Fibroblast of lung (primary cell): ENCODE measurements at regions not wholly inside any gene's neighbourhood (a gene's known extent, or its start where the extent isn't known, plus 50 kb on each side); places are given as distances from the start of the nearest gene placed in this dataset.

Source experiments
- DNase-seq, 2 donors: peaks; one replicate each; pipeline versions ENCODE4 v3.0.0 to v3.0.0-alpha.2; 2010; ENCODE audit warnings: low read depth in 2 of 2
- H2AFZ ChIP-seq: 2 replicates; pipeline ENCODE4 v1.5.1; 2012; ENCODE audit warnings: low read length, control low read depth, inconsistent platforms
- H3K27ac ChIP-seq: 2 replicates; pipeline ENCODE4 v1.5.1; 2011; ENCODE audit warnings: low read length, control low read depth; ENCODE audit not compliant: insufficient read depth
- H3K27me3 ChIP-seq: 2 replicates; pipeline ENCODE4 v1.5.1; 2011; ENCODE audit warnings: mild to moderate bottlenecking, low read length; ENCODE audit not compliant: control insufficient read depth, insufficient read depth
- H3K36me3 ChIP-seq: 2 replicates; pipeline ENCODE4 v1.5.1; 2011; ENCODE audit warnings: low read length; ENCODE audit not compliant: control insufficient read depth, insufficient read depth
- H3K4me1 ChIP-seq: 2 replicates; pipeline ENCODE4 v1.5.1; 2011; ENCODE audit warnings: low read length; ENCODE audit not compliant: control insufficient read depth, insufficient read depth; ENCODE audit errors: extremely low read depth
- H3K4me2 ChIP-seq: 2 replicates; pipeline ENCODE4 v1.5.1; 2011; ENCODE audit warnings: low read length, control low read depth; ENCODE audit not compliant: insufficient read depth; ENCODE audit errors: extremely low read depth
- H3K4me3 ChIP-seq, 4 experiments: fragments of 200-600 bp in 1 of 4; sonication (generic) in 1 of 4; replicated peaks in 1 of 4; 2 replicates each; pipeline ENCODE4 v1.5.1; 2011 to 2016; ENCODE audit warnings: low read length in 4 of 4, low read depth in 3 of 4, mild to moderate bottlenecking in 3 of 4, control low read depth in 2 of 4, inconsistent platforms in 1 of 4, mixed read lengths in 1 of 4; ENCODE audit not compliant: insufficient read depth in 1 of 4; ENCODE audit errors: control extremely low read depth in 1 of 4
- H3K79me2 ChIP-seq: 2 replicates; pipeline ENCODE4 v1.5.1; 2012; ENCODE audit warnings: mild to moderate bottlenecking, low read length, inconsistent platforms; ENCODE audit not compliant: control insufficient read depth, insufficient read depth
- H3K9ac ChIP-seq: 2 replicates; pipeline ENCODE4 v1.5.1; 2011; ENCODE audit warnings: mild to moderate bottlenecking, low read length, control low read depth; ENCODE audit not compliant: insufficient read depth
- H3K9me3 ChIP-seq: 2 replicates; pipeline ENCODE4 v1.5.1; 2012; ENCODE audit warnings: low read depth, low read length; ENCODE audit not compliant: control insufficient read depth, insufficient read depth
- H4K20me1 ChIP-seq: 2 replicates; pipeline ENCODE4 v1.5.1; 2011; ENCODE audit warnings: low read length; ENCODE audit not compliant: control insufficient read depth, insufficient read depth; ENCODE audit errors: extremely low read depth
- EZH2 ChIP-seq: IDR thresholded peaks from 2 replicates; pipeline ENCODE4 v1.5.1; 2012; ENCODE audit warnings: low read length, control low read depth, mild to moderate bottlenecking; ENCODE audit errors: missing control alignments
- TF ChIP-seq, protein P1 (sequence below), 2 donors: IDR thresholded peaks in 1 of 2; conservative IDR thresholded peaks in 1 of 2; 1 replicate in 1 of 2; 2 replicates in 1 of 2; pipeline ENCODE4 v1.5.1; 2011 to 2012; ENCODE audit warnings: low read length in 2 of 2, control low read depth in 1 of 2, inconsistent platforms in 1 of 2, low read depth in 1 of 2, mild to moderate bottlenecking in 1 of 2

- H3K4me1 ChIP-seq: no peaks in the 10 kb centered on the region
- H3K27ac ChIP-seq: no peak overlapping the region
- no peak overlapping the region for H3K4me3 ChIP-seq
- no peaks in the 10 kb centered on the region for H3K36me3 ChIP-seq
- no peaks in the 10 kb centered on the region for H3K27me3 ChIP-seq
- H4K20me1 ChIP-seq: no peaks in the 10 kb centered on the region
- TF ChIP-seq, protein P1, sequence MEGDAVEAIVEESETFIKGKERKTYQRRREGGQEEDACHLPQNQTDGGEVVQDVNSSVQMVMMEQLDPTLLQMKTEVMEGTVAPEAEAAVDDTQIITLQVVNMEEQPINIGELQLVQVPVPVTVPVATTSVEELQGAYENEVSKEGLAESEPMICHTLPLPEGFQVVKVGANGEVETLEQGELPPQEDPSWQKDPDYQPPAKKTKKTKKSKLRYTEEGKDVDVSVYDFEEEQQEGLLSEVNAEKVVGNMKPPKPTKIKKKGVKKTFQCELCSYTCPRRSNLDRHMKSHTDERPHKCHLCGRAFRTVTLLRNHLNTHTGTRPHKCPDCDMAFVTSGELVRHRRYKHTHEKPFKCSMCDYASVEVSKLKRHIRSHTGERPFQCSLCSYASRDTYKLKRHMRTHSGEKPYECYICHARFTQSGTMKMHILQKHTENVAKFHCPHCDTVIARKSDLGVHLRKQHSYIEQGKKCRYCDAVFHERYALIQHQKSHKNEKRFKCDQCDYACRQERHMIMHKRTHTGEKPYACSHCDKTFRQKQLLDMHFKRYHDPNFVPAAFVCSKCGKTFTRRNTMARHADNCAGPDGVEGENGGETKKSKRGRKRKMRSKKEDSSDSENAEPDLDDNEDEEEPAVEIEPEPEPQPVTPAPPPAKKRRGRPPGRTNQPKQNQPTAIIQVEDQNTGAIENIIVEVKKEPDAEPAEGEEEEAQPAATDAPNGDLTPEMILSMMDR (conservative IDR thresholded peaks at IDR 0.05 in 1 of 2, IDR thresholded peaks at IDR 0.05 in 1 of 2; ENCODE audit: low read depth in 1 of 2, low read length in 2 of 2): no peak
- no peak for TF ChIP-seq EZH2
- H3K79me2 ChIP-seq: no peaks in the 10 kb centered on the region
- no peak overlapping the region for H3K9ac ChIP-seq
- H3K9me3 ChIP-seq: no peaks in the 10 kb centered on the region
- no peak overlapping the region for H3K4me2 ChIP-seq
- no peak for DNase-seq
- no peak overlapping the region for H2AFZ ChIP-seq
Measured at GRCh38 chr7:138307633-138308032, 152.4 kb upstream of the TRIM24 start.

DNA sequence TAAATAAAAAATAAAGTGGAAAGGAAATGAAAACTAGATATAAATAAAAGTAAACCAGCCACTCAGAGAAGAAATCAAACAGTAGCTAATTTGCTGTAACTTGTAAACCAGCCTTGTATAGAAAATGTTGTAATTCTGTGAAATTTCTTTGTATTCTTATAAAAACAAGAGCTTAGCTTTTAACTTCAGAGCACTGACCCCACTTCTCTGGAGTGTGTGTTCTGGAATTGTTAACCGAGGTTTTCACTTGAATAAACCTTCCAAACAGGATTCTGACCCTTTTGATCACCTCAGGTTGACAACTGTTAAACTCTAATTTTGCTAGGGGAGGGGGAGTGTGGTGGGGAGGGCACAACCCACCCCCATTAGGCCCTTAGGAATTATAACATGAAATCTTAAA, 151.9 kb upstream of the TRIM24 start:
- Histone ChIP-seq H3K4me3 (no peak overlapping the region), H4K20me1 (no peaks in the 10 kb centered on the region), H3K4me1 (no peaks in the 10 kb centered on the region), H2AFZ (no peak overlapping the region), H3K36me3 (no peaks in the 10 kb centered on the region), H3K4me2 (no peak overlapping the region), H3K79me2 (no peaks in the 10 kb centered on the region), H3K27ac (no peak overlapping the region), H3K27me3 (no peaks in the 10 kb centered on the region), H3K9me3 (no peaks in the 10 kb centered on the region), H3K9ac (no peak overlapping the region)
- TF ChIP-seq, protein P1 (conservative IDR thresholded peaks at IDR 0.05 in 1 of 2, IDR thresholded peaks at IDR 0.05 in 1 of 2; ENCODE audit: low read depth in 1 of 2, low read length in 2 of 2): no peak
- TF ChIP-seq EZH2: no peak
- no peak for DNase-seq

GRCh38 chr7:138309186-138309585, 150.9 kb upstream of the TRIM24 start:
- Histone ChIP-seq H3K4me1 (no peaks in the 10 kb centered on the region), H3K4me2 (no peak overlapping the region), H4K20me1 (no peaks in the 10 kb centered on the region), H3K4me3 (no peak overlapping the region), H2AFZ (no peak overlapping the region), H3K27me3 (no peaks in the 10 kb centered on the region), H3K79me2 (no peaks in the 10 kb centered on the region), H3K9ac (no peak overlapping the region), H3K36me3 (no peaks in the 10 kb centered on the region), H3K9me3 (no peaks in the 10 kb centered on the region), H3K27ac (no peak overlapping the region)
- no peak for TF ChIP-seq EZH2
- TF ChIP-seq, protein P1 (conservative IDR thresholded peaks at IDR 0.05 in 1 of 2, IDR thresholded peaks at IDR 0.05 in 1 of 2; ENCODE audit: low read depth in 1 of 2, low read length in 2 of 2): no peak
- no peak for DNase-seq
